Activated T-cell treated with anti-CD3 and anti-CD28 coated beads, Interleukin-2, amount 50 U/mL, for 48 hours (primary cell): ENCODE measurements at regions not wholly inside any gene's neighbourhood (a gene's known extent, or its start where the extent isn't known, plus 50 kb on each side); places are given as distances from the start of the nearest gene placed in this dataset.
A peak's percentile ranks its signal among the peaks of the same experiment; 100 is the strongest.

Experiments
- DNase-seq, 2 experiments: peaks; one replicate each; pipeline ENCODE4 v3.0.0-alpha.2; 2020

DNA sequence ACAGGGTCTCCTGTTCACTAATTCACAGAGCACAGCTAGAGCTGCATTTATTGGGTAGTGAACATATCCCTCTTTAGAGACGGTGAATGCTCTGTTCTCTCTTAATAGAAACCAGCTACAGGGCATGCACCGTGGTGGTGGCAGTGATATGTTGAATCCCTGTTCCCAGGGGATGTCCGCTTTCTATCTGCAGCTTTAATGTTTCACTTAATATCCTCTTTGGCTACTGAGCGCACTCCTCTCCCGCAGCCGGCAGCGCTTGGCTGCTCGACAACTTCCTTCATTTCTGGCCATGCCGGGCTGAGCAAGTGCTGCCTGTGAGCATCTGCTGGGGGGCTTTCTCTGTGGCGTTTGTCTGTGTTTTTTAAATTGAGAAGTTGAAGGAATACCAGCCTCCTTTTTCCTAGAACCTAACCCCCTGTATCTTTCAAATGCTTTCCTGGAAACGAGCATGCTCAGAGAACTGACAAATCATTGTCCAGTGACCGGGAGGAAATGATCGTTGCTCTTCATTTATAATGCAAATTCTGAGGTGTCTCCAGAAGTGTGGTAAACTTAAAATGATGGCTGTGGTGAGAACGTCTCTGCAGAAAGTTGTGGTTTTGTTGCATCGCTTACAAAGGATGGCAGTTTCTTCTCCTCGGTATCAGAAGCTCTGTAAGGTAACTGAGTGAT, 297.9 kb downstream of the UTRN start:
- peak; percentile 60 to 61 for DNase-seq

DNA sequence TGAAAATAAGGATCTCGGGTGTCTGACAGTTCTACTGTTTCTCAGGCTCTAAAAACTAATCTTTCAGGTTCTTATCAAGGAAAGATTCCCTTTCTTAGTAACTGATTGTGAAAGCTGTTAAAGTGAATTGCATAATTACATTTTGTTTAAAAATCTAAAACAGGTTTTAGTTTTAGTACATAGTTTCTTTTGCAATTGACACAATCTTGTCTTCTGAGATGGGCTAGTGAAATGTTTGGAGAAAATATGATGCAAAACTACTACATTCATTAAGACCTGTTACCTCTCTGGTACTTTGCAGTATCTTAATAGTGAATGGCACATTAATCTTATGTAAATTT, 298.4 kb downstream of the UTRN start:
- DNase-seq: no peak

DNA sequence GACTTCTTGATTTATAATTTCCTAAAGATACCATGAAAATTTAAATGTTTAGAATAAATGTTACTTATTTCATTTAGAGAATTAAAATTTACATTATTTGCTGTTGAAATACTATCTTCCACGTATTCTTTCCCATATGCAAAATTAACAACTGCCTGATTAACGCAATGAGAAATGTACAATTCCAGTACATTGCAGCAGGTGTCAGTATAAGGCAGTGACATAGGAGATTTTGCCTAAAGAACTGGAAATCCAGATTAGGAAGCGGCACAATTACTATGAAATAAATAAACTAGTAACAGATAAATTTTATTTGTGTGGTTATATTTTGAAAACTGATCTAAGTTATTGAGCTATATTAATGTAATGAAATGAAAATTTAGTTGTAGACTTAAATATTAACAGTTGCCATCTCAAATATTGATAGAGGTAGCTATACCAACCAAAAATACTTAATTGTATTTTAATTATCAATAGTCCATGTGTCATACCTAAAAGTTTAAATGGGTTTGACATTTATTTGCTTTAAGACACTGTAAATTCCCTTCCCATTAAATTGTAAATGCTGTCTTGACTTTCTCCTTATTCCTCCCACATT, 300.2 kb downstream of the UTRN start:
- DNase-seq: no peak

DNA sequence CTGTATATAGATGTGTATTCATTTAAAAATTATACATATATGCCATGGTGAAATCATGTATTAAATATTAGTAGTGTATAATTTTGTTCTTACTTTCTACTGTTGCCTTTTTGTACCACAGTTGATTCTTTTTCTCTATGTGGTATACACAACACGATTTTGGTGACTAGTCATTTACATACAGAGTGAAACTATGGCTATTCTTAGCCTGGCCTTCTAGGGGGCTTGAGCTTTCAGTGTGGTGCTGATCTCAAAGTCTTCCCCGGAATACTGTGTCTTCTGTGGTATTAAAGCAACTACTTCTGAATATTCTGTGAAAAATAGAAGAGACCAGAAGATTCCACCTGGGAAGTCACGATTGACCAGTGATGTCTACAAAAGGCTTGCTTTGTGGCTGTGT, 301.9 kb downstream of the UTRN start:
- DNase-seq: no peak

DNA sequence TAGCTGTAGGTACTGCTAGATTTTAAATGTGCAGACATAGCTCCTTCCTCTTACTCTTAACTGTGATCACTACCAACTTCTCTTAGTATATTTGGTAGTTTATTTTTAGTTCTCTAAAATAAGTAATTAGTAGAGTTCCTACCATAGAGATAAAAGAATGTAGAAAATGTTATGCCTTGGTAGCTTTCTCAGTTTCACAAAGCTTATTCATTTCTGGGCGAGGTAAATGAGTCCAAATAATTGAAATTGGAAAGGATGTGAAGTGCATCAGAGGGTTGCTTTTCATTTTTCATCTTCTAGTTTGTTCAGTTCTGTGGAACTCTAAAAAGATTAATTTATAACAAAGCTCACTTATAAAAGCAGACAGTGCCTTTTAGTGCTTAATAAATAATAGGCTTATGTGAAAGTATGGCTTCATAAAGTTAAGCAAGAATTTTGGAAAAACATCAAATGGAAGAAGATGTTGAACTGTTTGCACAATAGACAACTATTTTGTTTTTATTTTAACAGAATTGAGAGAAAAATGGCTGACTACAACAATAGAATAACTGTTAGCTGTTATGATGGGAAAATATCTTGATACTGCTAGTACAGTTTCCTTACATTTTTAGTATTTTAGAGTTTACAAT, 303.7 kb downstream of the UTRN start:
- no peak for DNase-seq

DNA sequence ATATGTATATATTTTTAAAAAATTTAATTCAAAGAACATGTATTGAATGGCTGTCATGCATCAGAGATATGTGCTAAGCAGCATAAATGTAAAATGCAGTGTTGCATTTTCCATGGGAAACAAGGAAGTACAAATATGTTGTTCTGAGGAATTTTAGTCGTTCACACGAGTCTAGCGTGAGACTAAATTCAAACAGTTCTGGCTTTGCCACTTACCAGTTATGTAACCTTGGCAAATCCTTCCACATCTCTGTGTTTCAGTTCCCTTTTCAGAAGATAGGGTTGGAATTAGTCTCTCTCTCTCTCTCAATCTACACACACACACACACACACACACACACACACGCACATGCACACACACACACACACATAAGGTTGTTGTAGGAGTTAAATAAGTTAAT, 305.4 kb downstream of the UTRN start:
- DNase-seq: no peak

DNA sequence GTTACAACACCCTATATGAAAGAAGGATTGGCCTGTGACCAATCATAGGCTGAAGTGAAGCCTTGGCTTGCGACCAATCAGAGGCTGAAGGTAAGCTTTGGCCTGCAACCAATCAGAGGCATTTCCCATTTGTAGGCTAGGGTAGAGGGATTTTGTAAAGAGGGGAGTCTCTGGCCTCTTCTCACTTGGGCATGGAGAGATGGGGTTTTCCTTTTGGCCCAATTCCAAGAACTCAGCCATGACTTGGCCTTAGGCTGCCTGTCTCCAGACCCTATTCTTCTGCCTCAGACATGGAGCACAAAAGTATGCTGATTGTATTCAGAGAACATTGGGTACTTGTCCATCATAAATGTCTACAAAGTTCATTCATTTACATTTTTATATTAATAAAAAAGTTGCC, 308.3 kb downstream of the UTRN start:
- DNase-seq: no peak

DNA sequence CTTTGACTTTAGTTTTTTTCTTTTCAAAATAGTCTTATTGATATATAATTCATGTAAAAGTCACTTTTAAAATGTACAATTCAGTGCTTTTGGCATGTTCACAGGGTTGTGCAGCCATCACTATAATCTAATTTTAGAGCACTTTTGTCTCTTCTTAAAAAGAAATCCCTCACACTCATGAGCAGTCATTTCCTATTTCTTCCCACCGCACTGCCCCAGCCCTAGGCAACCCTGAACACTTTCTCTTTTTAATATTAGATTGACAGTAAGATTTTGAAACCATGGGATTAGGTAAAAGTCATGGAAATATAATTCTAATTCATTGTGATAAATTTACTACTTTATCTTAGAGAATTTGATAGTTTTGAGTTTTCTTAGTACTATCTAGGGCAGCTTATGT, 309.4 kb downstream of the UTRN start:
- no peak for DNase-seq

DNA sequence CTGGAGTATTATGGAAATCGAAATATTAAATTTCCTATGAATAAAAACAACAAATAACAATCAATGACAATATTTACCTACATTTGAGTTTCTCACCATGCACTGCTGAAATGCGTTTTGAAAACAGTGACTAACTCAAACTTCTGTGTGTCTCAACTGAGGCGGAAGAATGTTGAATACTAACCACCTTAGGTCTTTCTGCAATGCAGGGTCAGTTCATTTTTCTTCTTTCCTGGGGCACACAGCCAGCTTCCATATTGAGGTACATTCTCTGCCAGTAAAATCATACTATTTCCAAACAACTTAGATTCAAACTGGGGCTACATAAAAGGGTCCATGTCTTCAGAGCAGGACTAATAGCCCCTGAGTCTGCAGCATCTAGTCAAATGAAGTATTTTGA, 310.1 kb downstream of the UTRN start:
- no peak for DNase-seq

DNA sequence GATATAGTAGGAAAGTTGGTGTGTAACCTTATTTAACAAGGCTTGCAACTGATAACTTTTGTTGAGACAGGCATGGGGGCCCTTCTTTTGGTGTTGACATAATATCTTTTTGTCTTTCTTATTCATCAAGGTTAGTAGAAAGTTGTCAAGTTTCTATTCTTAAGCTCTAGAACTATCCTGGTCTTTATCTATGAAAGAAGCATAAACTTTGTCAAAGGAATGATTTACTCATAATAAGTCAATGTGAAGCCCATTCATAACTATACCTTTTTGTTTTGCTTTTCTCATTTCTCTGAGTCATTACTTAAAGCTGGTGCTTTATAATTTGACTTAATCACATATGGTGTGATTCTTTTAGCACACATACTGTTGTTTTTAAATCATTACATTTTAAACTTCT, 312.4 kb downstream of the UTRN start:
- no peak for DNase-seq

DNA sequence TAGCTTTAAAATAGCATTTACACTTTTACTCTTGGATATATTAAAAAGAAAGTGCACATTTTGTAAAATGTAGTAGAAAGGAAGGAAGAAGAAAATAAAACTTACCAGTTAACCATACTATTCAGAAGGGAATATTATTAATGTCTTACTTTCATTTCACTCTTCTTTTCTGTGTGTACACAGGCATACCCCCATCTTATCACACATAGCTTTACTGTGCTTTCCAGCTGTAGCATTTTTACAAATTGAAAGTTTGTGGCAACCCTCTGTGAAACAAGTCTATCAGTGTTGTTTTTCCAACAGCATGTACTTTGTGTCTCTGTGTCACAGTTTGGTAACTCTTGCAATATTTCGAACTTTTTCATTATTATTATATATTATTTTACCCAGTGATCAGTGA, 314.5 kb downstream of the UTRN start:
- no peak for DNase-seq

DNA sequence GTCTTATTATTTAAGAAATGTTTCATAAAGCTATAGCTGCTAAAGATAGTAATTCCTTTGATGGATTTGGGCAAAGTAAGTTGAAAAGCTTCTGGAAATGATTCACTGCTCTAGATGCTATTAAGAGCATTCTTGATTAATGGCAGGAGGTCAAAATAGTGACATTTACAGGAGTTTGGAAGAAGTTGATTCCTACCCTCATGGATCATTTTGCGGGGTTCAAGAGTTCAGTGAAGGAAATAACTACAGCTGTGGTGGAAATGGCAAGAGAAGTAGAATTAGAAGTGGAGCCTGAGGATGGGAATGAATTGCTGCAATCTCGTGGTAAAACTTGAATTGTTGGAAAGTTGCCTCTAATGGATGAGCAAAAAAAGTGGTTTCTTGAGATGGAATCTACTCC, 316.1 kb downstream of the UTRN start:
- no peak for DNase-seq

DNA sequence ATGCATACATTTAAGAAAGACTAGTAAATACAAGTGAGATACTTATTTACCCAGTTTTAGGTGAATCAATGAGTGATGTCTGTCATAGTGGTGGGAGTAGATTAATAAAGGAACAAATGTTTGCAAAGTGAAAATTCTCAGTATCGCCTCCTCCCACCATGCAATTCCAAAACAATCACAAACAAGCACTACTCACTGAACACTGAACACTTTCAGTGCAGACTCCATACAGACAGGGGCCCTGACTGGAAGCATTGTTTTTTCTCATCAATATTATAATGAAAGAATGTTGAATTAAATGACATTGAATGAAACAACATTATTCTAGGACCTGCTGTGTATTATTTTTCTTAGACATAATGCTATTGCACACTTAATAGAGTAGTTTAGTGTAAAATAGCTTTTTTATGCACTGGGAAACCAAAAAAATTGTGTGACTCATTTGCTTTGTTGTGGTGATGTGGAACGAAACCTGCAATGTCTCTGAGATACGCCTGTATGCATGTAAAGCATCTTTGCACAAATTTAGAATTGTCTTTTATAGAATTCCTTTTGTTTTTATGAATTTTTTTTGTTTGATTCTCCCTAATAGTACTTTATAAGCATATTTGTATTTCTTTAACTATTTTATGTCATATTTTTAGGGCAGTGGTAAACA, 317.5 kb downstream of the UTRN start:
- DNase-seq: no peak

DNA sequence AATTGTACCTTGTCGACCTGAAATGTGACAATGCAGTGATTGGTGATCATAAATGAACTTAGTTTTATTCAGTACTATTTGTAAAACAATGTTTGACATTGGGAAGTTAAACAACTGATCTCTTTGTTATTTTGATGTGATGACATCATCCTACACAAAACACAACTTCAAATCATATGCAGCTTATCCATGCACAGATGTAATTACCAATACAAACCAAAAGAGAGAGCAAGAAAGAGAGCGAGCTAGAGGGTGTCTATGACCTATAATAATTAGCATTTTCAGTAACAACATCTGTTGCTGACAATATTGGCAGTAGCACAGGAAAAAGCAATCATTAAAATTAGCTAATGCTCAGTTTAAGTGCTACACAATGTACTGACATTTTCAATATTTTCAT, 320.9 kb downstream of the UTRN start:
- no peak for DNase-seq

DNA sequence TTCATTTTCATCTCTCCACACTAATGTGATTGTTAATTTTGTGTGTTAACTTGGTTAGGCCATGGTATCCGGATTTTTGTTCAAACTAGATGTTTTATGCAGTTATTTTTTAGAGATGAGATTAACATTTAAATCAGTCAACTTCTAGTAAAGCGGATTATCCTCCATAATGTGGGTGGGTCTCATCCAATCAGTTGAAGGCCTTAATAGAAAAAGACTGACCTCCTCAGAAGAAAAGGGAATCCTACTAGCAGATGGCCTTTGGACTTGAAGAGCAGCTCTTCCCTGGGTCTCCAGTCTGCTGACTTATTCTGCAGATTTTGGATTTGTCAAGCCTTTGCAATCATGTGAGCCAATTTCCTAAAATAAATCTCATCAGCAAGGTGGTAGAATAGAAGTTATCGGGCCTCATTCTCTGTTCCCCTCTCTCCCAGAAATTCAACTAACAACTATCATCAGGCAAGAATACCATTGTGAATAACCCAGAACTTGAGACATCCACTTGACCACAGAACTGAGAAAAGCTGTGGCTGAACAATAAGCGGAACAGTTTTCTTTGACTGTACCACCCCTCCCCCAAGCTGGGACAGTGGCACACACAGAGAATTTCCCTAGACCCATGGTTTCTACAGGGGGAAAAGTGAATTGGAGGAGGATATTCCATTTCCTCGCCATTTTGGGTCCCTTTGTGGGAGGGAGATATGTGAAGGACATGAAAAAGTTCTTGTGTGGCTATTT, 323.0 kb downstream of the UTRN start:
- DNase-seq: no peak

DNA sequence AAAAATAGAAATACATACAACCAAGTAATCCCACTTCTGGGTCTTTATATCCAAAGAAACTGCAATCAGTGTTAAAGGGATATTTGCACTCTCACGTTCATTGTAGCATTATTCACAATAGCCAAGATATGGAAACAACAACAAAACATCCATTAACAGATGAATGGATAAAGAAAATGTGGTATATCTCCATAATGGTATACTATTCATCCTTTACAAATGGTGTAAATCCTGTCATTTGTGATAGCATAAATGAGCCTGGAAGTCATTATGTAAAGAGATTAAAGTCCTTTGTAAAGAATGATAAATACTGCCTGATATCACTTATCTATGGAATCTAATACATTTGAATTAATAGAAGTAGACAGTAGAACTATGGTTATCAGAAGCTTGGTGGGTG, 327.7 kb downstream of the UTRN start:
- DNase-seq: no peak

DNA sequence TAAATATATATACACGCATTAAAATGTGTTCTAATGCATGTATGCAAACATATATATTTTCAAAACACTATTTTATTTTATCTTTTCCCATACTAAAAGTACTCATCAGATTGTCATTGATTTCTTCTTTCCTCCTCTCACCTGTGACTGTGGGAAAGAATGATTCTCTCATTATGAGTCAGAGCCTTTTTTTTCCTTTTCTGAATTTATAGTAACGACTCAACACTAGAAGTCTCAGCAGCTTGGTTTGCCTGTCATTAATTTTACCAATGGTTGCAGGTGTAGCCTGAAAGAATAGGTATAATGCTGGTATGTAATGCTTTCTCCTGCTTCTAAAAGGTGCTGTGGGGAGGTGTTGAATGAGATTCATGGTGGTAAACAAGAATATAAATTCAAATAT, 328.7 kb downstream of the UTRN start:
- no peak for DNase-seq

DNA sequence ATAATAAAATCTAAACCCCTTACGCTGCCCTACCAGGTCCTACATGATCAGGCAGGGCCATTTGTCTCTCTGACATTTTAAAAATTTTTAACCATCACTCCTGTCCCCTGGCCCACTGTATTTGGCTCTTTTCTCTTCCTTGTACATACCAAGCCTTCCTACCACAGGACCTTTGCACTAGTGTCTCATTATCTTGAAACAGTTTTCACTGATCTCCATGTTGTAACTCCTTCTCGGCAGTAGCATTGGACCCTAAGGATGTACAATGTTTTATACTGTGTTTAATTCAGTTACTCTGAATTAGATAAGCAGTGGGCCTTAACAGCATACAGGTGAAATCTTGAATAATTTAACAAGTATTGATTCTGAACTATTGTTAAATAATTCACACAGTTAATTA, 330.7 kb downstream of the UTRN start:
- DNase-seq: no peak

DNA sequence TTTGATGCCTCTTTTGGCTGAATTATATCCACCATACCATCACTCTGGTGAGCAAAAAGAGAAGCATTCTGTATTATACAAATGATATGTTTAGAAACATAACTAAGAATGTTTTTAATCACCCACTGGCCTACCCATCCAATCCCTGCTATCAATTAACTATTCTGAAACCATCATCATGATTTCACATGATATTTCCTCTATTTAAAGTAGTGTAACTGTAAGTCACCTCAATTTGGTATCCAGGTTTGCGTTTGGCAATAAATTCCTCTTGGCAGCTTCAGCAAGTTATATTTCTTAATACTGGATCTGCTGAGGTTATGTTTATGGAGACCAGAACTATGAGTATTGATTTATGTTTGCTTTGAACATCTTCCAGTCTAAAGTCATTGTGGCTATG, 332.1 kb downstream of the UTRN start:
- DNase-seq: no peak

DNA sequence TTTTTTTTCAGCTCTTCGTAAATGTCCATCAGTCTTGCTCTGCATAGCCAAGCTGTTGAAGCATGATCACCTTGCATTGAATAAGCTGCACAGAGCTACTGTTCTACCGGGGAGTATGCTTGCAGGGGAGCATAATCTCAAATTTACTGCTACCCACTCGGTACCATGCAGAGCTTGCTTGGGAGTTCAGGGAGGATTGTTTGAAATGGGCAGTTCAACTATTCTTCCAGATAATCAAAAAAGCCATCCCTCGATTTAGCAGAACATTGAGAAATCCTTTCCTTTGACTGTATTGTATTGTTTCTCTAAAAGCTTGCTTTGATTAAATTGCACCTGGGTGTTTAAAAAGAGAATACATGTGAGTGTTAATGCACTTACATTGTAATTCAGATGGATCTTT, 332.6 kb downstream of the UTRN start:
- no peak for DNase-seq

DNA sequence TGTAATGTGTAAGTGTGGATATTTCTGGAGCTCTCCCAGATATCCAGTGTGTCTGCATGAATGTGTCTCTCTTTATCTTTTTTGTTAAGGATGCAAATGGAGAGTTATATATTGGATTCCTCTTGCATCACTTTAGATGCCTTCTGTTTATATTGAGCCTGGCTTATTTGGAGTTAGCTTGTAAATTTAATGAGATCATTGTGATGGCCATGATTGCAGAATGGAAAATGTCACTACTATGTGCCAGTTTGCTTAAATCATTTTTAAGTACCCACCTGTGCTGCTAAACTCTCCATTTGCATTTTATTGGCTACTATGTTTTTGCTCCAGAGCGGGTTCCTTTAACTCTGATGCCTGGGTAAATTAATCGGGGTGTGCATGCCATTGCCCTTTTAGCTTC, 334.8 kb downstream of the UTRN start:
- no peak for DNase-seq

DNA sequence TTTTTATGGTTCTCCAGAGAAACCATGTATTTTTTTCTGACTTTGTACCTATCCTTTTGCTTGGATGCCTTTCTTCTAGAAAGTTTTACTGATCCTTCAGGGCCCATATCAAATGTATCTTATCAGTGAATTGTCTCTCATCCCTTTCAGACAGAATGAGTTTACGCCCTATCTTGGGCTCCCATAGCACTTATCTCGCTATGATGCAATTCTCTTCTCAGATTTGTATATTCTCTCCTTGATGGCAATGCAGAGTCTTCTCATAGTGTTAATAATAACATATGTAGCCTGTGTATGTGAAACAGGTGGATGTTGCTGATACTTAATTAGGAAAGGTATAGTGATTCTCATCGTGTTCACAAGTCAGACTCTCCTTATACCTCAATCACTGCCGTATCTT, 336.2 kb downstream of the UTRN start:
- DNase-seq: no peak

DNA sequence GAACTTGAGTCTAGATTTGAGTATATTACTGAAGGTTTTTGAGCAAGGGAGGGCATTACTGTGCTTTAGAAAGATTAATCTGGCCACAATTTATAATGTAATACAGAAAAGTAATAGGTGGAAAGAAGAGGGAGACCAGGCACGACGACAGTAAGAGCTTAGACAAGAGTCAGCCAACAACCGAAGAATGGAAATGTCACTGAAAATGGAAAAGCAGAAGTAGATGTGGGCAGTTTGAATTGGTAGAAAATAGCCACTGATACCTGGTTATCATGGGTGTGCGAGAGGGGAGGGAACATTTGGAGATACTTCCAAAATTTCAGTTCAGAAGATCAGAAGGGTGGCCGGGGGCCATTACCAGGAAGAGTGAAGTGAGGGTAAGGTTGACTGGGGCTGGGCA, 339.1 kb downstream of the UTRN start:
- no peak for DNase-seq

DNA sequence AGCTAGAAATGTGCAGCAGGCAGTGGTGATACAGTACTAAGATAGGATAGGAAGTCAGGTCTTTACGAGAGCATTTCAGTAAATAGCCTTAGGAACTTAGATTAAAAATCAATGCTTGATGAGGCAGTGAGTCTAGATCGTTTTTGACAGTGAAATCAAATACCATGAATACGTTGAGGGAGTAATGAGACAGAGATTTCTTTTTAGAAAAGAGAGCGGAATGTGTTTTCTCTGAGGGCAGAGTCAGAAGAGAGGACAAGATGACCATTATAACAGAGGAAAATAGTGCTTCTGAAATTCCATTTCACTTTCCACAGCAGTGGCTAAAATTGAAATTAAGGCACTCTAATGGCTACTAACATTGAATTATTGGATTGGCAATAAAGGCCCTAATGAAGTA, 339.6 kb downstream of the UTRN start:
- no peak for DNase-seq
